GM12891 (cell line): ENCODE measurements at regions not wholly inside any gene's neighbourhood (a gene's known extent, or its start where the extent isn't known, plus 50 kb on each side); places are given as distances from the start of the nearest gene placed in this dataset.

Experiments used
- DNase-seq: peaks from one replicate; pipeline ENCODE4 v3.0.0; 2011; ENCODE audit warnings: low spot score; ENCODE audit not compliant: insufficient read length
- FAIRE-seq: peaks from 2 replicates; lab custom pipeline; 2011; peaks lifted over from hg19 to GRCh38; lab: Jason Lieb, UNC
- PAX5 ChIP-seq: IDR thresholded peaks from 2 replicates; pipeline ENCODE4 v1.6.1; 2011; ENCODE audit warnings: low read length, moderate library complexity, mild to moderate bottlenecking; ENCODE audit not compliant: insufficient read depth, severe bottlenecking
- POLR2A ChIP-seq: IDR thresholded peaks from 2 replicates; pipeline ENCODE4 v1.6.1; 2011; ENCODE audit warnings: low read depth, low read length, control low read depth
- POLR2AphosphoS5 ChIP-seq: IDR thresholded peaks from 2 replicates; pipeline ENCODE4 v1.6.1; 2011; ENCODE audit warnings: low read depth, low read length, control low read depth
- POU2F2 ChIP-seq: IDR thresholded peaks from 2 replicates; pipeline ENCODE4 v1.6.1; 2011; ENCODE audit warnings: low read depth, mild to moderate bottlenecking, control low read depth, low read length, moderate library complexity
- SPI1 ChIP-seq: IDR thresholded peaks from 2 replicates; pipeline ENCODE4 v1.6.1; 2011; ENCODE audit warnings: low read depth, low read length, control low read depth
- TAF1 ChIP-seq: IDR thresholded peaks from 2 replicates; pipeline ENCODE4 v1.6.1; 2011; ENCODE audit warnings: low read depth, low read length, control low read depth

- no peak for FAIRE-seq
- no peak for DNase-seq
- no peak for TF ChIP-seq TAF1
- TF ChIP-seq POU2F2 = no peak
Measured at GRCh38 chr4:181661923-181662322, 581.3 kb upstream of the TENM3 start.

- FAIRE-seq = no peak
- DNase-seq = no peak
- no peak for TF ChIP-seq TAF1
- TF ChIP-seq PAX5 = no peak
- no peak for TF ChIP-seq SPI1
- no peak for TF ChIP-seq POLR2AphosphoS5
- no peak for TF ChIP-seq POU2F2
- TF ChIP-seq POLR2A = no peak
Measured at GRCh38 chr4:181662383-181662782, 580.8 kb upstream of the TENM3 start.

GRCh38 chr4:181670506-181670905, 572.7 kb upstream of the TENM3 start:
- DNase-seq (no peak), FAIRE-seq (no peak)
- TF ChIP-seq POLR2A (no peak), SPI1 (no peak), POU2F2 (no peak), TAF1 (no peak), POLR2AphosphoS5 (no peak), PAX5 (no peak)

GRCh38 chr4:181671672-181672071, 571.5 kb upstream of the TENM3 start:
- DNase-seq = no peak
- no peak for TF ChIP-seq POLR2AphosphoS5
- TF ChIP-seq POU2F2 = no peak
- no peak for FAIRE-seq

GRCh38 chr4:181672751-181673150, 570.5 kb upstream of the TENM3 start:
- FAIRE-seq = no peak
- TF ChIP-seq POU2F2 (no peak), POLR2AphosphoS5 (no peak), TAF1 (no peak)
- no peak for DNase-seq

GRCh38 chr4:181674315-181674875, 568.8 kb upstream of the TENM3 start:
- DNase-seq (no peak), FAIRE-seq (no peak)
- TF ChIP-seq POLR2AphosphoS5 (no peak), SPI1 (no peak), POU2F2 (no peak), POLR2A (no peak), TAF1 (no peak), PAX5 (no peak)

GRCh38 chr4:181676546-181676945, 566.7 kb upstream of the TENM3 start:
- no peak for DNase-seq
- FAIRE-seq = no peak
- TF ChIP-seq POLR2AphosphoS5 (no peak), TAF1 (no peak), POLR2A (no peak), POU2F2 (no peak), SPI1 (no peak), PAX5 (no peak)

GRCh38 chr4:181677201-181677600, 566.0 kb upstream of the TENM3 start:
- TF ChIP-seq PAX5 = no peak
- TF ChIP-seq TAF1 = no peak
- TF ChIP-seq POLR2AphosphoS5 = no peak
- no peak for TF ChIP-seq POU2F2
- TF ChIP-seq SPI1 = no peak
- no peak for DNase-seq
- FAIRE-seq = no peak

GRCh38 chr4:181677621-181678020, 565.6 kb upstream of the TENM3 start:
- no peak for DNase-seq
- TF ChIP-seq POLR2AphosphoS5 (no peak), POU2F2 (no peak), POLR2A (no peak), TAF1 (no peak), PAX5 (no peak), SPI1 (no peak)
- no peak for FAIRE-seq

- FAIRE-seq (no peak), DNase-seq (no peak)
- TF ChIP-seq SPI1 (no peak), POLR2AphosphoS5 (no peak), PAX5 (no peak), TAF1 (no peak), POLR2A (no peak), POU2F2 (no peak)
Measured at GRCh38 chr4:181679754-181680153, 563.4 kb upstream of the TENM3 start.
